ENCODE measurements at regions not wholly inside any gene's neighbourhood (a gene's known extent, or its start where the extent isn't known, plus 50 kb on each side); places are given as distances from the start of the nearest gene placed in this dataset.
"Not testable (repeated sequence)": the region's sequence is repeated elsewhere in the genome, so short reads cannot be mapped to it uniquely, and the experiment has no call there.

- DNase-seq (ENCODE audit: low read depth in 2 of 3, low spot score in 2 of 3), result no peak
These were observed 122.2 kb downstream of the GPR37 start for GRCh38 chr7:124643311-124643811.

- DNase-seq (ENCODE audit: low read depth in 2 of 3, low spot score in 2 of 3), result no peak
These were observed 130.2 kb downstream of the GPR37 start for GRCh38 chr7:124635416-124635815.

- no peak for DNase-seq (ENCODE audit: low read depth in 2 of 3, low spot score in 2 of 3)
These were observed 131.9 kb downstream of the GPR37 start for GRCh38 chr7:124633740-124634139.

- no peak for DNase-seq (ENCODE audit: low read depth in 2 of 3, low spot score in 2 of 3)
These were observed 135.2 kb downstream of the GPR37 start for GRCh38 chr7:124630395-124630794.

- DNase-seq (ENCODE audit: low read depth in 2 of 3, low spot score in 2 of 3), result no peak
These were observed 146.7 kb downstream of the GPR37 start for GRCh38 chr7:124618871-124619270.

- DNase-seq (ENCODE audit: low read depth in 2 of 3, low spot score in 2 of 3), result not testable (repeated sequence)
These were observed 147.5 kb downstream of the GPR37 start for GRCh38 chr7:124618051-124618450.

- DNase-seq (ENCODE audit: low read depth in 2 of 3, low spot score in 2 of 3), result no peak
These were observed 162.5 kb downstream of the GPR37 start for GRCh38 chr7:124603066-124603465.

GRCh38 chr7:124597509-124597908 lies 168.1 kb downstream of the GPR37 start:
- DNase-seq (ENCODE audit: low read depth in 2 of 3, low spot score in 2 of 3), result no peak

- DNase-seq (ENCODE audit: low read depth in 2 of 3, low spot score in 2 of 3), result no peak
These were observed 168.7 kb downstream of the GPR37 start for GRCh38 chr7:124596881-124597280.

GRCh38 chr7:124590814-124591213 lies 174.8 kb downstream of the GPR37 start:
- DNase-seq (ENCODE audit: low read depth in 2 of 3, low spot score in 2 of 3), result no peak

GRCh38 chr7:124577256-124577655 lies 188.3 kb downstream of the GPR37 start:
- no peak for DNase-seq (ENCODE audit: low read depth in 2 of 3, low spot score in 2 of 3)

GRCh38 chr7:124575176-124575575 lies 190.4 kb downstream of the GPR37 start:
- no peak for DNase-seq (ENCODE audit: low read depth in 2 of 3, low spot score in 2 of 3)

- DNase-seq (ENCODE audit: low read depth in 2 of 3, low spot score in 2 of 3), result no peak
These were observed 195.0 kb downstream of the GPR37 start for GRCh38 chr7:124570558-124570957.

- no peak for DNase-seq (ENCODE audit: low read depth in 2 of 3, low spot score in 2 of 3)
These were observed 199.0 kb downstream of the GPR37 start for GRCh38 chr7:124566583-124566982.

GRCh38 chr7:124557587-124557986 lies 208.0 kb downstream of the GPR37 start:
- DNase-seq (ENCODE audit: low read depth in 2 of 3, low spot score in 2 of 3), result no peak

GRCh38 chr7:124557101-124557500 lies 208.5 kb downstream of the GPR37 start:
- no peak for DNase-seq (ENCODE audit: low read depth in 2 of 3, low spot score in 2 of 3)

GRCh38 chr7:124553502-124553901 lies 212.1 kb downstream of the GPR37 start:
- DNase-seq (ENCODE audit: low read depth in 2 of 3, low spot score in 2 of 3), result no peak

- no peak for DNase-seq (ENCODE audit: low read depth in 2 of 3, low spot score in 2 of 3)
These were observed 213.4 kb downstream of the GPR37 start for GRCh38 chr7:124552217-124552616.

GRCh38 chr7:124550036-124550435 lies 215.6 kb downstream of the GPR37 start:
- no peak for DNase-seq (ENCODE audit: low read depth in 2 of 3, low spot score in 2 of 3)

GRCh38 chr7:124542476-124542875 lies 223.1 kb downstream of the GPR37 start:
- DNase-seq (ENCODE audit: low read depth in 2 of 3, low spot score in 2 of 3), result no peak

GRCh38 chr7:124536156-124536762 lies 229.3 kb downstream of the GPR37 start:
- no peak for DNase-seq (ENCODE audit: low read depth in 2 of 3, low spot score in 2 of 3)

- DNase-seq (ENCODE audit: low read depth in 2 of 3, low spot score in 2 of 3), result no peak
These were observed 233.4 kb downstream of the GPR37 start for GRCh38 chr7:124532166-124532565.

- no peak for DNase-seq (ENCODE audit: low read depth in 2 of 3, low spot score in 2 of 3)
These were observed 248.7 kb downstream of the GPR37 start for GRCh38 chr7:124516911-124517310.

Data from hematopoietic multipotent progenitor cell (in vitro differentiated cells).